Stimulated activated CD4-positive, alpha-beta T cell treated with anti-CD3 and anti-CD28 coated beads, Interleukin-2, amount 100 ng/mL, for 48 hours (primary cell): ENCODE measurements at regions not wholly inside any gene's neighbourhood (a gene's known extent, or its start where the extent isn't known, plus 50 kb on each side); places are given as distances from the start of the nearest gene placed in this dataset.

ENCODE experiments used
- DNase-seq, 2 donors: peaks; one replicate each; pipeline ENCODE4 v3.0.0-alpha.2; 2020

- DNase-seq = no peak
Observed at GRCh38 chr6:139486476-139486799, 112.0 kb upstream of the CITED2 start.

- no peak for DNase-seq
Observed at GRCh38 chr6:139485742-139486475, 111.5 kb upstream of the CITED2 start.

GRCh38 chr6:139485185-139485584, 110.7 kb upstream of the CITED2 start:
- DNase-seq = no peak

GRCh38 chr6:139483079-139483478, 108.6 kb upstream of the CITED2 start:
- DNase-seq = no peak

- no peak for DNase-seq
Observed at GRCh38 chr6:139482287-139482686, 107.8 kb upstream of the CITED2 start.

- no peak for DNase-seq
Observed at GRCh38 chr6:139480356-139481165, 106.1 kb upstream of the CITED2 start.

GRCh38 chr6:139479433-139480222, 105.2 kb upstream of the CITED2 start:
- no peak for DNase-seq

GRCh38 chr6:139475646-139476045, 101.2 kb upstream of the CITED2 start:
- no peak for DNase-seq

- DNase-seq = no peak
Observed at GRCh38 chr6:139475241-139475640, 100.8 kb upstream of the CITED2 start.

GRCh38 chr6:139474145-139475108, 100.0 kb upstream of the CITED2 start:
- no peak for DNase-seq

GRCh38 chr6:139473731-139474130, 99.3 kb upstream of the CITED2 start:
- no peak for DNase-seq

- no peak for DNase-seq
Observed at GRCh38 chr6:139473231-139473701, 98.8 kb upstream of the CITED2 start.

- DNase-seq = no peak
Observed at GRCh38 chr6:139472351-139473015, 98.0 kb upstream of the CITED2 start.

GRCh38 chr6:139470997-139471396, 96.5 kb upstream of the CITED2 start:
- no peak for DNase-seq

GRCh38 chr6:139468178-139468819, 93.9 kb upstream of the CITED2 start:
- DNase-seq = no peak

GRCh38 chr6:139457476-139457875, 83.0 kb upstream of the CITED2 start:
- DNase-seq = no peak

GRCh38 chr6:139452148-139452876, 77.9 kb upstream of the CITED2 start:
- DNase-seq = no peak

GRCh38 chr6:139449611-139450000, 75.2 kb upstream of the CITED2 start:
- no peak for DNase-seq

GRCh38 chr6:139448998-139449610, 74.7 kb upstream of the CITED2 start:
- no peak for DNase-seq

- no peak for DNase-seq
Observed at GRCh38 chr6:139448051-139448649, 73.7 kb upstream of the CITED2 start.
